ENCODE measurements at regions not wholly inside any gene's neighbourhood (a gene's known extent, or its start where the extent isn't known, plus 50 kb on each side); places are given as distances from the start of the nearest gene placed in this dataset.

- H3K36me3 Mint-ChIP-seq (ENCODE audit: low read depth, unreplicated experiment), result no peaks in the 10 kb centered on the region
- H3K4me3 Mint-ChIP-seq (ENCODE audit: unreplicated experiment), result no peak overlapping the region
- H3K27ac Mint-ChIP-seq (ENCODE audit: unreplicated experiment), result no peak overlapping the region
- no peaks in the 10 kb centered on the region for H3K9me3 Mint-ChIP-seq (ENCODE audit: unreplicated experiment)
- peak; percentile 78 for DNase-seq (ENCODE audit: low spot score)
- peak; percentile 53 for TF ChIP-seq CTCF (IDR thresholded peaks at IDR 0.05; ENCODE audit: unreplicated experiment)
- no peaks in the 10 kb centered on the region for H3K27me3 Mint-ChIP-seq (ENCODE audit: unreplicated experiment)
- H3K4me1 Mint-ChIP-seq (ENCODE audit: unreplicated experiment), result no peaks in the 10 kb centered on the region
Observed at GRCh38 chr10:78657163-78657861, 411.5 kb upstream of the ZMIZ1 start.

- no peaks in the 10 kb centered on the region for H3K4me1 Mint-ChIP-seq (ENCODE audit: unreplicated experiment)
- no peaks in the 10 kb centered on the region for H3K27me3 Mint-ChIP-seq (ENCODE audit: unreplicated experiment)
- H3K36me3 Mint-ChIP-seq (ENCODE audit: low read depth, unreplicated experiment), result no peaks in the 10 kb centered on the region
- no peak for DNase-seq (ENCODE audit: low spot score)
- no peak overlapping the region for H3K27ac Mint-ChIP-seq (ENCODE audit: unreplicated experiment)
- TF ChIP-seq CTCF (IDR thresholded peaks at IDR 0.05; ENCODE audit: unreplicated experiment), result no peak
- H3K9me3 Mint-ChIP-seq (ENCODE audit: unreplicated experiment), result no peaks in the 10 kb centered on the region
- no peak overlapping the region for H3K4me3 Mint-ChIP-seq (ENCODE audit: unreplicated experiment)
Observed at GRCh38 chr10:78657862-78658165, 411.0 kb upstream of the ZMIZ1 start.

GRCh38 chr10:78658645-78659597 lies 409.8 kb upstream of the ZMIZ1 start:
- H3K4me3 Mint-ChIP-seq (ENCODE audit: unreplicated experiment), result no peak overlapping the region
- no peaks in the 10 kb centered on the region for H3K4me1 Mint-ChIP-seq (ENCODE audit: unreplicated experiment)
- no peak for TF ChIP-seq CTCF (IDR thresholded peaks at IDR 0.05; ENCODE audit: unreplicated experiment)
- H3K27me3 Mint-ChIP-seq (ENCODE audit: unreplicated experiment), result no peaks in the 10 kb centered on the region
- H3K27ac Mint-ChIP-seq (ENCODE audit: unreplicated experiment), result no peak overlapping the region
- no peak for DNase-seq (ENCODE audit: low spot score)
- no peaks in the 10 kb centered on the region for H3K9me3 Mint-ChIP-seq (ENCODE audit: unreplicated experiment)
- no peaks in the 10 kb centered on the region for H3K36me3 Mint-ChIP-seq (ENCODE audit: low read depth, unreplicated experiment)

- H3K4me3 Mint-ChIP-seq (ENCODE audit: unreplicated experiment), result no peak overlapping the region
- no peak overlapping the region for H3K27ac Mint-ChIP-seq (ENCODE audit: unreplicated experiment)
- no peaks in the 10 kb centered on the region for H3K9me3 Mint-ChIP-seq (ENCODE audit: unreplicated experiment)
- H3K36me3 Mint-ChIP-seq (ENCODE audit: low read depth, unreplicated experiment), result no peaks in the 10 kb centered on the region
- DNase-seq (ENCODE audit: low spot score), result no peak
- no peak for TF ChIP-seq CTCF (IDR thresholded peaks at IDR 0.05; ENCODE audit: unreplicated experiment)
- H3K27me3 Mint-ChIP-seq (ENCODE audit: unreplicated experiment), result no peaks in the 10 kb centered on the region
- H3K4me1 Mint-ChIP-seq (ENCODE audit: unreplicated experiment), result no peaks in the 10 kb centered on the region
Observed at GRCh38 chr10:78659598-78659967, 409.2 kb upstream of the ZMIZ1 start.
